ENCODE measurements at regions not wholly inside any gene's neighbourhood (a gene's known extent, or its start where the extent isn't known, plus 50 kb on each side); places are given as distances from the start of the nearest gene placed in this dataset.

- no peaks in the 10 kb centered on the region for H3K36me3 ChIP-seq (ENCODE audit: control insufficient read depth, insufficient read depth, low read length)
- no peak for DNase-seq (ENCODE audit: low read depth)
- H3K4me3 ChIP-seq (ENCODE audit: low read depth, low read length), result no peak overlapping the region
- TF ChIP-seq CTCF (IDR thresholded peaks at IDR 0.05; ENCODE audit: insufficient read depth, low read length, poor library complexity, severe bottlenecking), result no peak
- no peaks in the 10 kb centered on the region for H3K27me3 ChIP-seq (ENCODE audit: control insufficient read depth, insufficient read depth, low read length)
Observed at GRCh38 chr10:128877936-128878335, 589.1 kb upstream of the MGMT start.

- no peak for TF ChIP-seq CTCF (IDR thresholded peaks at IDR 0.05; ENCODE audit: insufficient read depth, low read length, poor library complexity, severe bottlenecking)
- Histone ChIP-seq H3K36me3 (ENCODE audit: control insufficient read depth, insufficient read depth, low read length) (no peaks in the 10 kb centered on the region), H3K27me3 (ENCODE audit: control insufficient read depth, insufficient read depth, low read length) (no peaks in the 10 kb centered on the region), H3K4me3 (ENCODE audit: low read depth, low read length) (no peak overlapping the region)
- DNase-seq (ENCODE audit: low read depth), result no peak
Observed at GRCh38 chr10:128879030-128879429, 588.0 kb upstream of the MGMT start.

- H3K27me3 ChIP-seq (ENCODE audit: control insufficient read depth, insufficient read depth, low read length), result no peaks in the 10 kb centered on the region
- DNase-seq (ENCODE audit: low read depth), result no peak
- no peak overlapping the region for H3K4me3 ChIP-seq (ENCODE audit: low read depth, low read length)
- TF ChIP-seq CTCF (IDR thresholded peaks at IDR 0.05; ENCODE audit: insufficient read depth, low read length, poor library complexity, severe bottlenecking), result no peak
- no peaks in the 10 kb centered on the region for H3K36me3 ChIP-seq (ENCODE audit: control insufficient read depth, insufficient read depth, low read length)
Observed at GRCh38 chr10:128879441-128880140, 587.5 kb upstream of the MGMT start.

GRCh38 chr10:128880159-128880725 is 586.8 kb upstream of the MGMT start:
- Histone ChIP-seq H3K4me3 (ENCODE audit: low read depth, low read length) (no peak overlapping the region), H3K36me3 (ENCODE audit: control insufficient read depth, insufficient read depth, low read length) (no peaks in the 10 kb centered on the region), H3K27me3 (ENCODE audit: control insufficient read depth, insufficient read depth, low read length) (no peaks in the 10 kb centered on the region)
- TF ChIP-seq CTCF (IDR thresholded peaks at IDR 0.05; ENCODE audit: insufficient read depth, low read length, poor library complexity, severe bottlenecking), result no peak
- no peak for DNase-seq (ENCODE audit: low read depth)

- no peak for DNase-seq (ENCODE audit: low read depth)
- no peaks in the 10 kb centered on the region for H3K36me3 ChIP-seq (ENCODE audit: control insufficient read depth, insufficient read depth, low read length)
- TF ChIP-seq CTCF (IDR thresholded peaks at IDR 0.05; ENCODE audit: insufficient read depth, low read length, poor library complexity, severe bottlenecking), result no peak
- no peaks in the 10 kb centered on the region for H3K27me3 ChIP-seq (ENCODE audit: control insufficient read depth, insufficient read depth, low read length)
- no peak overlapping the region for H3K4me3 ChIP-seq (ENCODE audit: low read depth, low read length)
Observed at GRCh38 chr10:128881086-128881485, 586.0 kb upstream of the MGMT start.

All from kidney epithelial cell (primary cell).